ENCODE measurements at regions not wholly inside any gene's neighbourhood (a gene's known extent, or its start where the extent isn't known, plus 50 kb on each side); places are given as distances from the start of the nearest gene placed in this dataset.

- no peaks in the 10 kb centered on the region for H3K27me3 ChIP-seq (ENCODE audit: control insufficient read depth, insufficient read depth, low read length)
- H3K4me1 ChIP-seq (ENCODE audit: control insufficient read depth, insufficient read depth, low read length) = no peaks in the 10 kb centered on the region
- H3K4me3 ChIP-seq (ENCODE audit: low read depth, low read length) = no peak overlapping the region
- no peak overlapping the region for H3K27ac ChIP-seq (ENCODE audit: low read depth, low read length)
- no peak overlapping the region for H3K9ac ChIP-seq (ENCODE audit: low read length)
- H3K36me3 ChIP-seq (ENCODE audit: control insufficient read depth, insufficient read depth, low read length) = no peaks in the 10 kb centered on the region
- H3K9me3 ChIP-seq (ENCODE audit: control insufficient read depth, insufficient read depth, low read depth, low read length) = no peaks in the 10 kb centered on the region
Observed at GRCh38 chr6:166824146-166824879, 132.0 kb downstream of the RNASET2 start.

DNA sequence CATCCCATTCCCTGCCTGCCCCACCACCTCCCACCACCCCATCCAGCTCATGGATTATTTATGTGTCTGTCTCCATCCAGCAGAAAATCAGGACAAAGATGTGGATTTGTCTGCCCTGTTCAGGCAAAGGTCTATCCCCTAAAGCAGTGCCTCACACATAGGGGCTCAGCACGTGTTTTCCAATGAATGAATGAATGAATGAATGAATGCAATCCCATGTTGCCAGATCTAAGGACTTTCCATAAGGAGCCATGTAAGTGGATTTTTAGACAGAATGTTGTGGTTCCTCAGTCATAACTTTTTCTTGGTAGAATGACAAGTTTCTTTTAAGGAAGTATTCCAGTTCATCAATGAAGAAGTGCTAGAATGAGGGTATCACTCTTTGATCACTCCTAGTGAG is 133.7 kb downstream of the RNASET2 start:
- Histone ChIP-seq H3K27me3 (ENCODE audit: control insufficient read depth, insufficient read depth, low read length) (no peaks in the 10 kb centered on the region), H3K9me3 (ENCODE audit: control insufficient read depth, insufficient read depth, low read depth, low read length) (no peaks in the 10 kb centered on the region), H3K36me3 (ENCODE audit: control insufficient read depth, insufficient read depth, low read length) (no peaks in the 10 kb centered on the region), H3K4me3 (ENCODE audit: low read depth, low read length) (no peak overlapping the region), H3K27ac (ENCODE audit: low read depth, low read length) (no peak overlapping the region), H3K9ac (ENCODE audit: low read length) (no peak overlapping the region), H3K4me1 (ENCODE audit: control insufficient read depth, insufficient read depth, low read length) (no peaks in the 10 kb centered on the region)

DNA sequence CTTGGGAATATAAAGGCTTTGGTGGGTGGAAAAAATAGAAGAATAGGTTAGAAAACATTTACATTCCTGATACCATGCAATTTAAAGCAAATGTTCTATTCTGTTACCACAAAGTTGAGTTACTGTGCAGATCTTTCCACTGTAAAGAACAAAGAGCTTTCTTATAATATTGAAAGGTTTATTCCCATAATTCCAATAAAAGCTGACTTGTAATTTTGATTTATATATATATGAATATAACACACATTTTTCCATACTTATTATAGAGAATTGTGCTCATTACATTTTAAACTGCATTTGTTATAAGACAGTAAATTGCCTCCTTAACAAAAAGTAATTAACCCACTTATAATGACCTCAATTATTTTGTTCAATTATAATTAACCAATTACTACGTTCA is 135.9 kb downstream of the RNASET2 start:
- no peaks in the 10 kb centered on the region for H3K4me1 ChIP-seq (ENCODE audit: control insufficient read depth, insufficient read depth, low read length)
- no peaks in the 10 kb centered on the region for H3K9me3 ChIP-seq (ENCODE audit: control insufficient read depth, insufficient read depth, low read depth, low read length)
- H3K4me3 ChIP-seq (ENCODE audit: low read depth, low read length) = no peak overlapping the region
- H3K27ac ChIP-seq (ENCODE audit: low read depth, low read length) = no peak overlapping the region
- H3K36me3 ChIP-seq (ENCODE audit: control insufficient read depth, insufficient read depth, low read length) = no peaks in the 10 kb centered on the region
- H3K27me3 ChIP-seq (ENCODE audit: control insufficient read depth, insufficient read depth, low read length) = no peaks in the 10 kb centered on the region
- H3K9ac ChIP-seq (ENCODE audit: low read length) = no peak overlapping the region

DNA sequence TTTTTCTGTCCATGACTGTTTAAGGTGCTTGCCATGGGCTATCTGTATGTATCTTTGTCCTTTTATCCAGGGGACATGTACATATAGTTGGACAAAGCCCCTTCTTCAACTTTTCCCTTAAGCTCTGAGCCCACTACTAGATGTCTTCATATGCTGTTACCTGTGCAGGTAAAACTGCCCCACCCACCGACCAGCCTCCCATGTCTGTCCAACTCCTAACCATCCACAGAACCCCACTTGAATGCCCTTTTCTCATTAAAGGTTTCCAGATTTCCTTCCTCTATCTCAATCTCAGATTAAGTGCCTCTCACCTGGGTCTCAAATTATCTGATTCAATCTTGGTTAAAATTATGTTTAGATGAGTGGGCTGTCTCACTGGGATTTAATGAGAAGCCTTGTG is 136.3 kb downstream of the RNASET2 start:
- Histone ChIP-seq H3K4me3 (ENCODE audit: low read depth, low read length) (no peak overlapping the region), H3K27me3 (ENCODE audit: control insufficient read depth, insufficient read depth, low read length) (no peaks in the 10 kb centered on the region), H3K9me3 (ENCODE audit: control insufficient read depth, insufficient read depth, low read depth, low read length) (no peaks in the 10 kb centered on the region), H3K27ac (ENCODE audit: low read depth, low read length) (no peak overlapping the region), H3K36me3 (ENCODE audit: control insufficient read depth, insufficient read depth, low read length) (no peaks in the 10 kb centered on the region), H3K4me1 (ENCODE audit: control insufficient read depth, insufficient read depth, low read length) (no peaks in the 10 kb centered on the region), H3K9ac (ENCODE audit: low read length) (no peak overlapping the region)

DNA sequence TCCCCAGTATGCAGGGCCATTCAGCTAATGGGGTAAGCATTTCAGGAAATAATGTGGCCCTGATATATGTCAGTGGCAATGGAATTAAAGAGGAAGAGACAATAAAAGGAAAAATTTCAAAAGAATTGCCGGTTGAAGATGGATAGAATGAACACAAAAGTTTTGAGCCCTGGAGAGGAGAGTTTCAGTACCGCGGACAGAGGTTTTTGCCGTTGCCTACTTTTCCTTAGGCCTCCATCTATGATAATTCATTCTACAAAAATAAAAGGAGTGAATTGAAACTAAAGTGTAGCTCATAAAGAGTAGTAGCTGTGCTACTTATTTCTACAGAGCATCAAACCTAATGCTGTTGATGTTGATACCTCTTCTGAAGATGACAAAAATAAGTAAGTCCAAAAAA is 140.7 kb downstream of the RNASET2 start:
- H3K27me3 ChIP-seq (ENCODE audit: control insufficient read depth, insufficient read depth, low read length) = no peaks in the 10 kb centered on the region
- H3K36me3 ChIP-seq (ENCODE audit: control insufficient read depth, insufficient read depth, low read length) = no peaks in the 10 kb centered on the region
- H3K27ac ChIP-seq (ENCODE audit: low read depth, low read length) = no peak overlapping the region
- H3K4me3 ChIP-seq (ENCODE audit: low read depth, low read length) = no peak overlapping the region
- H3K9ac ChIP-seq (ENCODE audit: low read length) = no peak overlapping the region
- no peaks in the 10 kb centered on the region for H3K9me3 ChIP-seq (ENCODE audit: control insufficient read depth, insufficient read depth, low read depth, low read length)
- no peaks in the 10 kb centered on the region for H3K4me1 ChIP-seq (ENCODE audit: control insufficient read depth, insufficient read depth, low read length)

GRCh38 chr6:166814390-166814789 is 142.0 kb downstream of the RNASET2 start:
- H3K9ac ChIP-seq (ENCODE audit: low read length) = no peak overlapping the region
- no peaks in the 10 kb centered on the region for H3K36me3 ChIP-seq (ENCODE audit: control insufficient read depth, insufficient read depth, low read length)
- H3K4me3 ChIP-seq (ENCODE audit: low read depth, low read length) = no peak overlapping the region
- H3K27me3 ChIP-seq (ENCODE audit: control insufficient read depth, insufficient read depth, low read length) = no peaks in the 10 kb centered on the region
- H3K9me3 ChIP-seq (ENCODE audit: control insufficient read depth, insufficient read depth, low read depth, low read length) = no peaks in the 10 kb centered on the region
- no peak overlapping the region for H3K27ac ChIP-seq (ENCODE audit: low read depth, low read length)
- H3K4me1 ChIP-seq (ENCODE audit: control insufficient read depth, insufficient read depth, low read length) = no peaks in the 10 kb centered on the region

DNA sequence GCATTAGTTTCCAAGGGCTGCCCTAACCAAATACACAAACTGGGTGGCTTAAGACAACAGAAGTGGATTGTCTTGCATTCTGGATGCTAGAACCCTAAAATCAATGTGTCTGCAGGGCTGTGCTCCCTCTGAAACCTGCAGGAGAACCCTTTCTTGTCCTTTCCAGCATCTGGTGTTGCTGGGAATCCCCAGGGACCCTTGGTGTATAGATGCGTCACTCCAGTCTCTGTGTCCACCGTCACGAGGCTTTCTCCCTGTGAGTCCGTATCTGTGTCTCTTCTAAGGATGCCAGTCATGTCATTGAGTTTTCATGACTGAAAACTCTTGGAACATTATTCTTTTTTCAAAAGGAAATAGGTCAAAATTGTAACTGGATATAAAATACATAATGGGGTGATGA is 142.9 kb downstream of the RNASET2 start:
- Histone ChIP-seq H3K9ac (ENCODE audit: low read length) (no peak overlapping the region), H3K4me1 (ENCODE audit: control insufficient read depth, insufficient read depth, low read length) (no peaks in the 10 kb centered on the region), H3K36me3 (ENCODE audit: control insufficient read depth, insufficient read depth, low read length) (no peaks in the 10 kb centered on the region), H3K27me3 (ENCODE audit: control insufficient read depth, insufficient read depth, low read length) (no peaks in the 10 kb centered on the region), H3K9me3 (ENCODE audit: control insufficient read depth, insufficient read depth, low read depth, low read length) (no peaks in the 10 kb centered on the region), H3K4me3 (ENCODE audit: low read depth, low read length) (no peak overlapping the region), H3K27ac (ENCODE audit: low read depth, low read length) (no peak overlapping the region)

- Histone ChIP-seq H3K27me3 (ENCODE audit: control insufficient read depth, insufficient read depth, low read length) (no peaks in the 10 kb centered on the region), H3K9ac (ENCODE audit: low read length) (no peak overlapping the region), H3K27ac (ENCODE audit: low read depth, low read length) (no peak overlapping the region), H3K9me3 (ENCODE audit: control insufficient read depth, insufficient read depth, low read depth, low read length) (peaks cover 17% of the 10 kb centered on the region), H3K4me3 (ENCODE audit: low read depth, low read length) (no peak overlapping the region), H3K4me1 (ENCODE audit: control insufficient read depth, insufficient read depth, low read length) (no peaks in the 10 kb centered on the region), H3K36me3 (ENCODE audit: control insufficient read depth, insufficient read depth, low read length) (no peaks in the 10 kb centered on the region)
Observed at GRCh38 chr6:166810864-166811263, 145.5 kb downstream of the RNASET2 start.

DNA sequence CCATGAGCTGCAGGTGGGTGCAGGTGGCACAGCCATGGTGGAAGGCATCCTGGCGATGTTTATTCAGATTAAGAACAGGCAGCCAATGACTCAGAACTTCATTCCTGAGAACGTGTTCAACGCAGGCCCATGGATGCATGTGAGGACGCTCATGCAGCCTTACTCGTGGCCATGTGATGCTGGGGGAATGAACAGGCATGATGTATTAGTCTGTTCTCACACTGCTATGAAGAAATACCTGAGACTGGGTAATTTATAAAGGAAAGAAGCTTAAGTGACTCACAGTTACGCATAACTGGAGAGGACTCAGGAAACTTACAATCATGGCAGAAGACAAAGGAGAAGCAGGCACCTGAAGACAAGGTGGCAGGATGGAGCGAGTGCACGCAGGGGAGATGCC is 146.6 kb downstream of the RNASET2 start:
- Histone ChIP-seq H3K27me3 (ENCODE audit: control insufficient read depth, insufficient read depth, low read length) (no peaks in the 10 kb centered on the region), H3K27ac (ENCODE audit: low read depth, low read length) (no peak overlapping the region), H3K36me3 (ENCODE audit: control insufficient read depth, insufficient read depth, low read length) (no peaks in the 10 kb centered on the region), H3K4me3 (ENCODE audit: low read depth, low read length) (no peak overlapping the region), H3K9me3 (ENCODE audit: control insufficient read depth, insufficient read depth, low read depth, low read length) (peaks cover 27% of the 10 kb centered on the region), H3K9ac (ENCODE audit: low read length) (no peak overlapping the region), H3K4me1 (ENCODE audit: control insufficient read depth, insufficient read depth, low read length) (no peaks in the 10 kb centered on the region)

- Histone ChIP-seq H3K27me3 (ENCODE audit: control insufficient read depth, insufficient read depth, low read length) (no peaks in the 10 kb centered on the region), H3K4me3 (ENCODE audit: low read depth, low read length) (no peak overlapping the region), H3K9me3 (ENCODE audit: control insufficient read depth, insufficient read depth, low read depth, low read length) (peaks cover 27% of the 10 kb centered on the region), H3K27ac (ENCODE audit: low read depth, low read length) (no peak overlapping the region), H3K36me3 (ENCODE audit: control insufficient read depth, insufficient read depth, low read length) (no peaks in the 10 kb centered on the region), H3K4me1 (ENCODE audit: control insufficient read depth, insufficient read depth, low read length) (no peaks in the 10 kb centered on the region), H3K9ac (ENCODE audit: low read length) (no peak overlapping the region)
Observed at GRCh38 chr6:166806962-166807757, 149.2 kb downstream of the RNASET2 start.

DNA sequence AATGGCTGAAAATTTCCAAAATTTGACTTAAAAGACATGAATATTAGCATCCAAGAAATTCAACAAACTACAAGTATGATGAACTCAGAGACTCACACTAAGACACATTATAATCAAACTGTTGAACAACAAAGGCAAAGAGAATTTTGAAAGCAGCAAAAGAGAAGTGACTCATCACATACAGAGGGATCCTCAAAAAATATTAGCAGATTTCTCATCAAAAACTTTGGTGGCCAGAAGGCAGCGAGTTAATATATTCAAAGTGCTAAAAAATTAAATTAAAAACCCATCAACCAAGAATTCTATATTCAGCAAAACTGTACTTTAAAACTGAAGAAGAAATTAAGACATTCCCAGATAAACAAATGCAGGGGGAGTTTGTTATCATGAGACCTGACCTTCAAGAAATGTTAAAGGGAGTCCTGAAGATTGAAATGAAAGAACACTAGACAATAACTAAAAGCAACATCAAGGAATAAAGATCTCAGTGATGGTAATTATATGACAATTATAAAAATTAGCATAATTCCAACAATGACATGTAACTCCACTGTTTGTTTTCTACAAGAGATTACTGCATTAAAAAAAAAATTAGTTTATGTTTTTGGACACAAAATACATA is 150.0 kb downstream of the RNASET2 start:
- no peak overlapping the region for H3K9ac ChIP-seq (ENCODE audit: low read length)
- no peaks in the 10 kb centered on the region for H3K4me1 ChIP-seq (ENCODE audit: control insufficient read depth, insufficient read depth, low read length)

More for the DNA sequence above, 150.0 kb downstream of the RNASET2 start:
- peaks cover 27% of the 10 kb centered on the region for H3K9me3 ChIP-seq (ENCODE audit: control insufficient read depth, insufficient read depth, low read depth, low read length)
- no peak overlapping the region for H3K27ac ChIP-seq (ENCODE audit: low read depth, low read length)
- H3K36me3 ChIP-seq (ENCODE audit: control insufficient read depth, insufficient read depth, low read length) = no peaks in the 10 kb centered on the region
- no peak overlapping the region for H3K4me3 ChIP-seq (ENCODE audit: low read depth, low read length)
- no peaks in the 10 kb centered on the region for H3K27me3 ChIP-seq (ENCODE audit: control insufficient read depth, insufficient read depth, low read length)
